GM03348 (cell line): ENCODE measurements at regions not wholly inside any gene's neighbourhood (a gene's known extent, or its start where the extent isn't known, plus 50 kb on each side); places are given as distances from the start of the nearest gene placed in this dataset.

ENCODE experiments used
- DNase-seq: peaks from one replicate; pipeline ENCODE4 v3.0.0; 2012; ENCODE audit warnings: low spot score

DNA sequence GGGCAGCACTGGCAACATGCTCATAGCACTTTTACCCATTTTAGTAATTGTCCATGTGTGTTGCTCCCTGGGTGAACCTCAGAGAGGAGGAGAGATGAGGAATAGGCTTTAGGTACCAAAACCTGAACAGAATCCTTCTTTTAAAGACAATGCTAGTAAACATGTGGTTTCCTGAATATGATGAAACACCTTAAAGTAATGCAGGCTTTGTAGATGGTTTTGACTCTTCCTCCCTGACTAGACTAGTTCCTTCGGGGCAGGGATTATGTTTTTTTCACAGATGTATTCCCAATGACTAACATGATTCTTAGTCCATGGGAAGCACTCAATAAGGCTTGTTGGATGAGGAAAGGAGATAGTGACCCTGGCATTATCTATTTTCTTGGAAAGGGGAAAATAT is 367.6 kb upstream of the JAG1 start:
- DNase-seq = no peak

DNA sequence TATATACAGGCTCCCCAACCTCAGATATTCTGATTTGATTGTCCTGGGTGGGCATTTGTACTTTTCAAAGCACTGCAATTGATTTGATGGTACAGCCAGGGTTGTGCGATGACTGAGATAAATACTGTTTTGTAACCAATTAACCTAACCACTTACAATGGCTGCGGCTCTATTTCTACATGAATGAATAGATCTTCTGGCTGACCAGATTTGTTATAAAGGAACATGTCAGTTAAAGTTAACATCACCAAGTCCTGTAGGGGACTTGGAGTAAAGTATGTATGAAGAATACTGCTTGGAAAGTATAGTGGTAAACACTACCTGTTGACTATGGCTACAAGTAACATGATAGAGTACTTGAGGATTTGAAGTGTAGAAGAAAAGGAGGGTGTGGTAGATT is 369.2 kb upstream of the JAG1 start:
- DNase-seq = no peak

DNA sequence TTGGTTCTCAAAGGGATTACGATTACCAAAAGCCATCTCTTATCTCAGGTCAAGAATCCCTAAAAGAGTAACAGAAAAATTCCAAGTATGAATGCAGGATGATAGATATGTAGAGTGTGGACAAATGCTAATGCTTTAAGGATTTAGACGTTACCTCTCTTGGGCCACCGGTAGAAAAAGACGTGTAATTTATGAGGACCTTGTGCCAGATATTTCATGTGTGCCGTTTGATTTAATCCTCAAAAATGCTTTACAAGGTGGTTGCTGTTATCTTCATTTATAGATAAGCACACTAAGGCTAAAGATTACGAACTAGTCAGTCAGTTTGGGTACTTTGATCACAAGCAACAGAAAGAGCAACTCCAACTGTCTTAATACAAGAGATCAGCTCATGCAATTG is 370.8 kb upstream of the JAG1 start:
- no peak for DNase-seq

DNA sequence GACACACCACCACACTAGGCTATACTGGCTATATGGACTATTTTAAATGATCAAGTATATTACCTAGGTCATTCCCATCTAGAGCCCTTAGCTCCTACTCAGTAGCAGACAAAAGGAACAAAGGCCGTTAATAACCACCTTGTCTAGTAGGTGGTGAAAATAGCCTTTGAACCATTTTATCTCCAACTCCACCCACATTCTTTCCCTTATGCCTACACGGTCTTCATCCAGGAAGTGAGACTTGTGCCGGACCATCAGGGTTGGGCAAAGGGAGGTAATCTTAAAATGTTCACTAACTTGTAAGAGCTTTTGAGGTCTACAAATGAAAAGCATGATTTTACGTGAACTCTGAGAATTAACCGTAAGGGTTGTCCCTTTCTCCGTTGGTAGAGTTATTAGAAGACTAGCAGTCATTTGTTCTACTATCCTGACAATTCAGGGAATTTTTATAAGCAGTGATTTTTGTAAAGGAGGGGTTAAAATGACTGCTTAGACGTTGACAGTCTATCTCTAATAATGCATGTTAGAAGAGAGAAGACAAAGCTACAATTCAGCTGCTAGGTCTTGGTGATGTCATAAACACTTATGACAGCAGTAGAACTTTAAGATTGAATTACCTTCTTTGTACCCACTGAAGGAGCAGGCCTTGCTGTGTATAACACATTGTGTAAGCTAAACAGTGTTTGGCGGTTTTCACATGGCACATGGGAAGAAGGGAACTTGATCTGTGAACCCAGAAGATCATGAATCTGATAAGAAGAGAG is 371.8 kb upstream of the JAG1 start:
- no peak for DNase-seq

DNA sequence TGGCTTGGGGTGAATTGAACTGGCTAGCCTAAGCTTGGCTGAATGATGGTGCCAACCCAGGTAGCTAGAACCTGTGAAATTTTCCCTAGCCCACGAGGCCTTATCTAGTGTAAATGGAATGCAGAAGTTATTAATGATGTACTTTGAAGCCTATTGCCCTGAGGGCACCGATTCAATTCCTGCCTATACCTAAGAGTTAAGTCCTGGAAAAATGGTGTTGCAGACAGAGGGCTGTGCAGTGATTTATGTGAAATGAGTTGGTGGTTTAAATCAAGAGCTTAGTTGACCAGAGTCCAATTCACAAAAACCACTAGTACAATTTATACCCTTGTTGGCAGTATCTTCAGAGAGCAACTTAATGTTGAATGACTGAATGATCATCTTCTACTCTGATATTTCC is 373.8 kb upstream of the JAG1 start:
- DNase-seq = no peak

DNA sequence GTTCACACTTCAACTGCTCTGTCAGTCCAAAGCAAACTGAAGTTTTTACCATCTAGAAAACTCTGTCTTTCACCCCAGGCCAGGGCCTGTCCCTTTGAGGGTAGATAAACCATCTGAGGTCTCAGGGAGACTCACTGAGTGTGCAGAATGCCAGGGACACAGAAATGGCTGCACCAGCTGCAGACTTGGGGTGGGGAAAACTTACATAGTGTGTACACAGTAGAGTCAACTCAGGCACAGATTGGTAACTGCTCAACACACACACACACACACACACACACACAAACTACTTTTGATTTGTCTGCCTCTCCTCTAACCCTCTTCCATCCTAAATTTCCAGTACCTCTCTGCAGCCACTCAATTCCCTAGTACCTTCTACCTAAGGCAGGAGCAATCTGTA is 374.9 kb upstream of the JAG1 start:
- DNase-seq = no peak

DNA sequence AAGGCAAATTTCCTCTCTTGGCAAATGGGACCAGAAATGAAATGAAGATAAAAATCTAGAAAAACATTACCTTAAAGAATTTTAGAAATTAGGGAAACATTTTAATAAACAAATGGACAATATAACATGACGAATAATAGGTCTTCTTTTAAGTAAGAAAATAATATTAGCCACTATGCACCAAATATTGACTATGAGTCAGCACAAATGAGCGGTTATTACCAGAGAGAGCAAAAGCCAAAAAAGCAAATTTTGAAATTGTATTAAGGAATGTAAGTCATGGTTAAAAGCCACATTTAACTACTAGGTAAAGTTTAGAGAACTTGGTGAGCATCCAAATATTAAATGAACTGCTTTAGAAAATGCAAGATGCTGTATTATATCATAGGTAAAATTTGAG is 376.6 kb upstream of the JAG1 start:
- DNase-seq = no peak

DNA sequence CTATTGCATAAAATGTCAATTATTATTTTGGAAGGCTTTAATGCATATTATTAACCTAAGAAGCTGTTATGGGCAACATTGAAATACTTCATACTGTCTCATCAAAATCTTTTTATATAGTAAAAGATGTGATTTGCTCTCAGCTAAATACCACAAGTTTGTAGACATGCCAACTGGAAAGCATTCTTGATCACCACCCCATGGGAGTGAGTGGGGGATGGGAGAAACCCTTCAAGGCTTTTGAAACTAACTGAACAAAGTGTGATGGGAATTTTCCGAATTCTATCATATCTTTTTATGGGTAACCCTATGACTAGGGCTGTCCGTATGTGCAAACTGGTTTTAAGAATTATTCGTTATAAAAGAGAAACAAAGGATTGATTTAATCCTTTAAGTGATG is 377.3 kb upstream of the JAG1 start:
- DNase-seq = no peak

DNA sequence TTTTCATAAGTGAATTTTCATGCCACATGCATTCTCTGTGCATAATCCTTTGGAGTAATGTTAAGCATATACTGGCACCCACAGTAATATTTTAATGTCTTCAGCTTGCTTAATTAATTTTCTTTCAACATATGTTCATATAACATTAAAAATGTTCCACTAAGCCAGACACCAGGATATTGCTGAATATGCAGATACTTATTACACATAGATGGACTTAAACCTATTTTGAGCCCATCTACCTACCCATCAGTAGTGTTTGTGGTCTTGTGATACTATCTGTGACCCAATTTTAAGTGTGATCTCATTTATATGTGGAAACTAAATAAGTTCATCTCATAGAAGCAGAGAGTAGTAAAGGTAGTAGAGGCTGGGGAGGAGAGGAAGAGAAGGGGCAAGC is 379.5 kb upstream of the JAG1 start:
- no peak for DNase-seq

DNA sequence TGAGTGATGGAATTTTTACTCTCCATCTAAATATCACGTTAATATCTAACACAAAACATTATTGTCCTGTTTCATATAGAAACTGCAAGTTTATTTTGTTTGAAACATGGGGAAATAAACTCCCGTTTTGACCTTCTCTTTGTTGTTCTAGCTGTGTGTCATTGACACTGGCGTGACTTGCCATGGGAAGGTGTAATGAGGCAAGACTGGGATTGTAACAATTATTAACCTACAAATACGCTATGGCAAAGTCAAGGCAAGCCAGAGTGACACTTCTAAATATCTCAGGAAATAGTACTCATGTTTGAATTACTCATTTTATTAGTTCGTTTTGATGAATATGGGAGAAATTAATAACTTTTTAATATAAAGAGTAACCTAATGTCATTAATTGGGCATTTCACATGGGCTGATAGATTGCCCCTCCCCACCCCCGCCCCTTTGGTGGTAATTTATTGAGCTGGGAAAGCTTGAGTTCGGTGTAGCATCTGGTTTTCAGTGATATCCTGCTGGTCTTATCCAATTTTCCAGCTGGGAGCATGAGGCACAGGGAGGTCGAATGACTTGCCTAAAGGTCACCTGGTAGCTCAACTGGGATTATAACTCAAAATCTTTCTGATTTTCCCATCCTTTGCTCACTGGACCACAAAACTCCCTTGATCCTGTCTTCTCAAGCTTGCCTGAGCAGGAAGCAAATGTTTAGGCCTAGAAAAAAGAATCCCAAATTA is 380.6 kb upstream of the JAG1 start:
- no peak for DNase-seq

DNA sequence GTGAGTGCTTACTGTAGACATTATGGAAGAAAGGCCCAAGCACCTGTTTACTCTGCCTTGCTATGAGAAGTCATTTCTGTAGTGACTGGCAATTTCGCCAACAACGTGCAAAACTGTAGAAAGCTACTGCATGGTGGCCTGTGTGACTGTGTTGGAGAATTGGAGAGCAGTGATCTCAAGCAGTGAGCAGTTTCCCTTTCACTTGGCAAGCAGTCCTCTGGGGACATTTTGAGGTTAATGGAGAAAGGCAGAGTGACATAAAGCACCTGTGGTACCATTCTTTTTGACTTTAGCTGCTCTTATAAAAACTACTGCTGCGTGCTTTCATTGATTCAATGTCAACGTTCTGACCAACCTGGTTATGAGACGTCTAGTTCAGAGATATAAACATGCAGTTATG is 382.6 kb upstream of the JAG1 start:
- no peak for DNase-seq

DNA sequence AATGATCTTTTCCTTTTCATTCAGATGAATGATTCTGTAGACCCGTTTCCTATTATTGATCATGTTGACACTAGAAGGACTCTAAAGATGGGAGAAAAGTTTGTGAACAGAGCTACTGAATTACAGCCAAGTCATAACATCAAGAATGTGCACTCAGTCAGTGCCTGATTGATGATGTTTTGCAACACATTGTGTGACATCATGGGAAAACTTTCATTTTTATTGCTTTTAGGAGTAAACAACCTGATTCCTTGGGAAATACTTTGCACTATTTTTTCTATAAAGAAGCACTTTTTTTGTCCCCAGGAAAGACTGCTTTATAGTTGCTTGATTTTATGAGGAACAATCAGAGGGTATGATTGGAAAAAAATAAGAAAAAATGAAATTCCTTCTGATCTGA is 383.8 kb upstream of the JAG1 start:
- no peak for DNase-seq

DNA sequence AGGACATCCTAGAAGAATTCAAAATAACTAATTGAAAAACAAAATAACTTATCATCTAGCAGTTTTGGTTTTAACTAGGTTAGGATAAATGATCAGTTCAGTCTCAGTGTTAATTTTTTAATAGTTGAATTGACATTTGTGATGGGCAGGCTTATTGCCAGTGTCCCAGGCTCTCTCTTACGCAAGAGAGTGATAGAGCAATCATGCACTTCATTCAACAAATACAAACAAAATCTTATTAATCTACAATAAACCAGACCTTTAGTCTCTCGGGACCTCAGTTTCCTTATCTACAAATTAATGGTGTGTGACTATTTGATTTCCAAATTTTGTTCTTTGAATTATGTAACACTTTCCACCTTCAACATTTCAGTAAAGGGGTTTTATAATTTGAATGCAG is 385.9 kb upstream of the JAG1 start:
- DNase-seq = no peak

DNA sequence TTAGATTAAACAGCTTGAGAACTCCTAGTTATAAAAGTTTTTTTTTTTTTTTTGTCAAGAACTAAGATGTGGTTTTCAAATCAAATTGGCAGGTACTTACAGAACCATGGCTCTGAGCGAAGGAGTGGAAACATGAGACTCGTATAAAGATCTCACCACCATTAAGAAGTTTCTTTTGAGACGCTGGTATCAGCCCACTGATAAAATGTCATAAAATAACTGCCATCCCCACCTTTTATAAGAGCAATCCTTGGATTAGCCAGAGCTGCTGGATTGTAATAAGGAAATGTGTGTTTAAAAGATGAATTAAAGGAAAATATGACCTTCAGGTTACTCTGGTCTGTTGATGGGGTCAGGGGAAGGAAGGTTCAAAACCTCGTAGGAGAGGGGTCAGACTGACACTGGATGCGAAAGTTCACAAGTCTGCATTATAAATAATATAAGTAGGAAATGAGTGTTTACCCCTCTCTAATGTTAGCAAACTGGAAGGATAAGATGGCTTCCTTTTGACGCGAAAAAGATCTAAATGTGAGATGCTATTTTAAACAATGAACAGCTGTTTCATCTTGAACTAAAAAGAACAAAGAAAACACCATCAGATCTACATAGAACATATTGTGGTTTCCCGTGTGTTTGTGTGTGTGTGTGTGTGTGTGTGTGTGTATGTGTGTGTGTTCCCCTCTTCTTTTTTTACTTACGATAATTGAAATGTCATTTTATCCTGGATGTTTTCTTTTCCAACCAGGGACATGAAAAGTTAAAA is 386.8 kb upstream of the JAG1 start:
- no peak for DNase-seq

DNA sequence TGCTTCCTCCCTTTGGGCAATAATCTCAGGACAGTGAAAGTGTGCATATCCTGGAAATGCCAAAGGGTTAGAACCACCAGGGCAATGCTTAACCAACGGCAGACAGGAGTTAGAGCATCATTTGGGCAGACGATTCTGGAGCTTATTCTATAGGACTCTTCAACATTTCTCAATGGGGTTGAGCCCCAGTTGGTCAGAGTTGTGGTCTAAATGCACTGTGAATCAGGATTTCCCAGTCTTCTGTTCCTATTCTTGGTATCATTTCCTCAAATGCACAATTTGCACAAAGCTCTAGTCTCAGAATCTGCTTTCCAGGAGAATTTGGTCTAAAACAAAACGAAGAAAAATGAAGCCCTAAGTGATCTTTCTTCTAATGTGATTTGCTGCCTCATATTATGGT is 389.6 kb upstream of the JAG1 start:
- DNase-seq = no peak

DNA sequence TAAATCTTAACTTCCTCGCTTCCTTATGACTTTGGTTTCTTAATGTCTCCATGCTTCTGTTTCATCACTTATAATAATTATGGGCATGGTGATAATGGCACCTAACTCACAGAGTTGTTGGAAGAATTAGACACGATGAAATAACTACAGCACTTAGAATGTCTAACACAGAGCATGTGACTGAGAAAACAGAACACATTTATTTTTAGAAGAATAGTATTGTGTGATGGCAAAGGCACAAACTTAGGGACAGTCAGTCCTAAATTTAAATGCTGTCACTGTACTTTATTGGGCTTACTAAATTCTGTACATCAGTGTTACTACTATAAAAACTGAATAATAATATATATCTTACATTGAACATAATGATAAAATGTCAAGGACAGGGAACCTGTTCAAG is 391.1 kb upstream of the JAG1 start:
- DNase-seq = no peak

DNA sequence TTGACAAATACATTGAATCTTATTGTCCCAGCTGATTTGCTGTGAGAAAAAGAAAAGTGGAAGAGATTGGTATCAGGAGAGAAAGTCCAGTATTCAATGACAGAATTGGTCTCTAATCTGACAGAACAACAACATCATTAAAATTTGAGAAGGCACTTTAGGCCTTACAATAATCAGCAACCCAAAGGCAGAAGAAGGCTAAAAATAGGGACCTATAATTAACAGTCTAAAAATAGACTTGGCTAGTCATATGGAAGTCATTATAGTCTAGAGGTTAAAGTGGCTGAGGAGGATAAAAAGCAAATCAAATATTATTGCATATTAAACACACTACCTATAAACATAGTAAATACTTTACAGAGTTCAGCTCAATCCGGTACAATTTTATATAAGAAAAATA is 393.6 kb upstream of the JAG1 start:
- DNase-seq = no peak

DNA sequence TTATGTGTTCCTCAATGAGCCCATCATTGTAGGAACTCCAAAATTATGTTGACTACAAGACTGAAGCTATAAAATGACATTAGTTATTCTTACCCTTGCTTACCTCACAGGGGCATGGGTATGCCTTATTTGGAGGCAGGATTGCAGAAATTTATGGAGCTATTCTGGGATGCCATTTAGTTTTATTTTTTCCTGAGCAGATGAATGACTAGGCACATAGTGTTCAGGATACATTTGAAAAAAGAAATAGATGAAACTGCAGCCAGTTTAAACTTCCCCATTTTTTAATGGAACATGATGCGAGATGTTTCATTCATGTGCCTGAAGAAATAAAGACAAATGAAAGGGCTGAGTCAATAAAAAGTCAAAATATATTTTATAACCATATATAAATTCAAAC is 399.2 kb upstream of the JAG1 start:
- DNase-seq = no peak

DNA sequence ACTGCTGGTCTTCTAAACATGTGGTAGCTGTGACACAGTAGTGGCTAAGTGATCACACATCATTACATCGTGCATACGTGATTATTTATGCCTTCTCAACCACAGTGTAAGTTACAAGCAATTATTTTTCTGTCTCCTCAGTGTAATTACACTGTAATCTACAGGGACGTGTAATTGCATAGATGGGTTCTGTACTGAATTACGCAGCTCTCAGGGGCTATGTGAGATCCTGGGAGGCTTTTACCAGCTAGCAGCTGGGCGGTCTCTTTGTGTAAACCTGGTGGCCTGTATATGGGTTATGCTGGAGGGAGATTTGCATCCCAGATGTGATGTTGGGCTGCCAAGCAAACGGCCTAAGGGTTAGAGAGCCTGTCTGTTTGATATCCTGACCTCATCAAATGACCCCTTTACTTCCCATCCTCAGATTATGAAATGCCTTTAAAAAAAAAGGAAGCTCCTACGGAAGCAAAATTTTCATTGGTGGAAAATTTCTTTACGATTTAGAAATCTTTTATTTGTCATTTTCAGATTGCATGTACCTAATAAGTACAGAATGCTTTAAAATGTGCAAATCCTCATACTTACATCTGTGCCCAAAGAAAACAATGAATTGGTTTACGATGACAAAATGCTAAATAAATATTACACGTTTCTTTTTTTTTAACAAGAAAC is 402.8 kb upstream of the JAG1 start:
- no peak for DNase-seq

DNA sequence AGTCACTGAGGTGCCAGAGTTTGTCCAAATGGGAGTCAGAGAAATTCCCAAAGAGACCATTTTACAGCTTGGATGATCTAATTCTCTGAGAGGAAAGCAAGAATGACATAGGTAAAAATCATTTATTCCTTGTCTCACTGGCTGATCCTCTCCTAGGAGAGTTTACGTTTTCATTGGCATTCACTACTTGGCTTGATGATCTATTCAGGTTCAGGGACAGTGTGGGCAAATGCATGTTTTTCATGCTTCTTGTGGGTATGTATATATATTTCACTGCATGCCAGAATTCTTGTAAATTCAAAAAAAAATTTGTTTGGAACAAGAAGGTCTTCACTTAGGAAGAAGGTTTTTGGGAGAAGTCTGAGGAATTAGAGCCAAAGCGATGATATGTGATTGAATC is 403.4 kb upstream of the JAG1 start:
- DNase-seq = no peak

DNA sequence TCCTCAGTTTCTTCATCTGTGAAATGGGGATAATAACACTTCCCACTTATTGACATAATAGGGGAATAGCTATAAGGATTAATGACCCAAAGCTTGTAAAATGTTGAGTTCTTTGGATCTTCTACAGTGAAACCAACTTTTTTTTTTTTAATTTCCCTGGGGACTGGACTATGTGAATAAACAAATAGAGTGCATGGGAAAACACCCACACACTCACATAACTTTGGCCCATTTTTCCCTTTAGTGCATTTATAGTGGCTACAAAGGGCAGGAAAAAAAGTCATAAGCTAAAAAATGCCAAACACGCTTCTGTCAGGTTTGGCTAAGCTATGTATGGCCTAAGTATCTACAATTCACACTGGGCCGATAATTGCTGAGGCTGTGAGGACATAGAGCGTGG is 406.2 kb upstream of the JAG1 start:
- DNase-seq = no peak

DNA sequence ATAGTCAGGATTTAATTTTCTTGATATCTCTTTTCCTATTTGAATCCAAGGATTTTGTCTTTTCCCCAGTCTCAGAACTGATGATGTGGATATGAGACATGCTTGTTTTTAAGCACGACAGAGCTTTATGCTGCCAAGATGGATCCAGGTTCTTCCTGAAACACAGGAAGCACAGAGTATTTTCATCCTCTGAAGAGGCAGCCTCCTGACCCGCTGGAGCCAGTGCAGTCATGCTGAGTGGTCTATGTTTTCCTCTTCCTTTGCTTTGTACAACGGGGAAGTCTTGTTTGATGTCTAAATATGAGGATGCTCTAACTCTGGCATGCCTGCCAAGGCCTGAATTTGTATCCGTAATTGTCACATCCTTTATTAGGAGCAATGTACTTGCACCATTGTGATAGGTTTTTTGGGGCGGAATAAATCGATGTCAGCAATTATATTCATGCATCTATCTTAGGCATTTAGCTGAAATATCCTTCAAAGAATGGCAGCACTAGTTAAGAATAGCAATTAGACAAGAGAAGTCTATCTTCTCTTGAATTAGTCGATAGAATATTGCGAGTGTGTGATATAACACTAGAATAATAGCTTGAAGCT is 407.1 kb upstream of the JAG1 start:
- DNase-seq = no peak
